Heart right ventricle (tissue), 16 donors: ENCODE measurements at regions not wholly inside any gene's neighbourhood (a gene's known extent, or its start where the extent isn't known, plus 50 kb on each side); places are given as distances from the start of the nearest gene placed in this dataset.

Experiments used
- ATAC-seq, 8 donors: fragments of 200-7000 bp; cut with Tn5 transposase; one replicate each; pipeline ENCODE4 v1.9.1; 2020; ENCODE audit warnings: mild to moderate bottlenecking in 8 of 8, moderate library complexity in 8 of 8, moderate number of reproducible peaks in 1 of 8
- DNase-seq, 2 donors: peaks; one replicate each; pipeline ENCODE4 v3.0.0-alpha.2; 2020
- H3K27ac ChIP-seq, 10 donors: fragments of 200-600 bp; sonication (generic) in 2 of 10; one replicate each; pipeline versions ENCODE4 v1.5.0 to v1.8.0; 2020 to 2022; ENCODE audit warnings: mild to moderate bottlenecking in 3 of 10
- H3K27me3 ChIP-seq, 7 donors: fragments of 200-600 bp; one replicate each; pipeline ENCODE4 v1.8.0; 2021 to 2022; ENCODE audit warnings: mild to moderate bottlenecking in 2 of 7
- H3K36me3 ChIP-seq, 9 donors: fragments of 200-600 bp; sonication (generic) in 1 of 9; one replicate each; pipeline versions ENCODE4 v1.5.0 to v1.8.0; 2020 to 2022; ENCODE audit warnings: mild to moderate bottlenecking in 2 of 9
- H3K4me1 ChIP-seq, 9 donors: fragments of 200-600 bp; sonication (generic) in 1 of 9; one replicate each; pipeline versions ENCODE4 v1.5.0 to v1.8.0; 2020 to 2022; ENCODE audit warnings: mild to moderate bottlenecking in 4 of 9
- H3K4me3 ChIP-seq, 10 donors: fragments of 200-600 bp; sonication (generic) in 2 of 10; one replicate each; pipeline versions ENCODE4 v1.5.0 to v1.8.0; 2020 to 2022; ENCODE audit warnings: mild to moderate bottlenecking in 7 of 10, moderate library complexity in 2 of 10
- H3K9me3 ChIP-seq, 11 donors: fragments of 200-600 bp in 10 of 11; sonication (generic) in 2 of 11; one replicate each; pipeline versions ENCODE4 v1.5.0 to v1.8.0; 2013 to 2022; ENCODE audit warnings: mild to moderate bottlenecking in 2 of 11, control low read depth in 1 of 11, moderate library complexity in 1 of 11
- WGBS, 2 donors: extraction: QIAGEN DNeasy Blood & Tissue Kit; methylation state at CpG; one replicate each; pipeline ENCODE4 v1.1.7; 2013; ENCODE audit warnings: inconsistent platforms in 1 of 2; 5-methylcytosine and 5-hydroxymethylcytosine counted together
- intact Hi-C, 10 donors: fragments of 100-400 bp; cut with DNase I; formaldehyde crosslinking; loops; one replicate each; pipeline versions ENCODE4 v1.11.1 to v1.14.2; 2022
- TF ChIP-seq, protein P1 (sequence below), 9 donors: fragments of 200-600 bp; sonication (generic) in 2 of 9; IDR thresholded peaks; one replicate each; pipeline versions ENCODE4 v1.5.0 to v1.8.0; 2021 to 2022; ENCODE audit warnings: antibody characterized with exemption in 9 of 9, mild to moderate bottlenecking in 5 of 9, moderate library complexity in 1 of 9
- donor health status: Arrhythmogenic right ventricular cardiomyopathy.
- donor health status: ischemic (EF 13 %, LVEDD 7.1; RV severe dilation, severe dysfunction).
- donor health status: healthy with polysubstance abuse.
- donor health status: DM: no; HTN: yes; CAD: no.
- donor health status: DM: no; HTN: no; CAD: no.
- donor health status: ischemic (EF 25% LVEDD 6.9; RV normal size, moderate dysfunction).
- donor health status: ischemic (EF 25% LVEDD 5.7; RV mildly dilated, moderate dysfunction).
- donor health status: healthy.
- donor health status: DM: yes; HTN: yes; CAD: no.
- donor health status: Ischemic cardiomyopathy.
- donor health status: ischemic (EF 35%, LVEDD 5.7; RV mildly dilated, moderate dysfunction).
- donor health status: nonischemic (EF 11% LVEDD 7.7; RV severe dilation, severe dysfunction).
- donor health status: DM: yes; HTN: yes; CAD: no.
- donor health status: PGD.
- donor health status: ischemic (EF 29% LVEDD 5.4; RV normal size, mild dysfunction).
- donor health status: nonischemic (EF 23%, LVEDD 6.1; RV moderate dilation, normal function).

GRCh38 chr6:11294228-11294627 lies 61.8 kb upstream of the NEDD9 start:
- H3K36me3 ChIP-seq = no peaks in the 10 kb centered on the region
- TF ChIP-seq, protein P1, sequence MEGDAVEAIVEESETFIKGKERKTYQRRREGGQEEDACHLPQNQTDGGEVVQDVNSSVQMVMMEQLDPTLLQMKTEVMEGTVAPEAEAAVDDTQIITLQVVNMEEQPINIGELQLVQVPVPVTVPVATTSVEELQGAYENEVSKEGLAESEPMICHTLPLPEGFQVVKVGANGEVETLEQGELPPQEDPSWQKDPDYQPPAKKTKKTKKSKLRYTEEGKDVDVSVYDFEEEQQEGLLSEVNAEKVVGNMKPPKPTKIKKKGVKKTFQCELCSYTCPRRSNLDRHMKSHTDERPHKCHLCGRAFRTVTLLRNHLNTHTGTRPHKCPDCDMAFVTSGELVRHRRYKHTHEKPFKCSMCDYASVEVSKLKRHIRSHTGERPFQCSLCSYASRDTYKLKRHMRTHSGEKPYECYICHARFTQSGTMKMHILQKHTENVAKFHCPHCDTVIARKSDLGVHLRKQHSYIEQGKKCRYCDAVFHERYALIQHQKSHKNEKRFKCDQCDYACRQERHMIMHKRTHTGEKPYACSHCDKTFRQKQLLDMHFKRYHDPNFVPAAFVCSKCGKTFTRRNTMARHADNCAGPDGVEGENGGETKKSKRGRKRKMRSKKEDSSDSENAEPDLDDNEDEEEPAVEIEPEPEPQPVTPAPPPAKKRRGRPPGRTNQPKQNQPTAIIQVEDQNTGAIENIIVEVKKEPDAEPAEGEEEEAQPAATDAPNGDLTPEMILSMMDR (IDR thresholded peaks at IDR 0.05) = no peak
- intact Hi-C loops = no loop called here
- no peaks in the 10 kb centered on the region for H3K27me3 ChIP-seq
- DNase-seq = no peak
- ATAC-seq = no peak
- no peak overlapping the region for H3K27ac ChIP-seq
- 79 to 90% methylated on average over 3 of the region's 3 CpGs for WGBS, 2 donors
- peaks cover 0 to 10% (median 0%) of the 10 kb centered on the region in 11 donors for H3K9me3 ChIP-seq
- no peak overlapping the region for H3K4me3 ChIP-seq
- no peaks in the 10 kb centered on the region for H3K4me1 ChIP-seq

- intact Hi-C loops = no loop called here
- H3K27ac ChIP-seq = no peak overlapping the region
- no peaks in the 10 kb centered on the region for H3K27me3 ChIP-seq
- no peaks in the 10 kb centered on the region for H3K4me1 ChIP-seq
- H3K36me3 ChIP-seq = no peaks in the 10 kb centered on the region
- ATAC-seq (no peak), DNase-seq (no peak)
- no peak overlapping the region for H3K4me3 ChIP-seq
- peaks cover 0 to 10% (median 0%) of the 10 kb centered on the region in 11 donors for H3K9me3 ChIP-seq
- TF ChIP-seq, protein P1 (IDR thresholded peaks at IDR 0.05) = no peak
These were observed 60.2 kb upstream of the NEDD9 start for GRCh38 chr6:11292594-11293236.

DNA sequence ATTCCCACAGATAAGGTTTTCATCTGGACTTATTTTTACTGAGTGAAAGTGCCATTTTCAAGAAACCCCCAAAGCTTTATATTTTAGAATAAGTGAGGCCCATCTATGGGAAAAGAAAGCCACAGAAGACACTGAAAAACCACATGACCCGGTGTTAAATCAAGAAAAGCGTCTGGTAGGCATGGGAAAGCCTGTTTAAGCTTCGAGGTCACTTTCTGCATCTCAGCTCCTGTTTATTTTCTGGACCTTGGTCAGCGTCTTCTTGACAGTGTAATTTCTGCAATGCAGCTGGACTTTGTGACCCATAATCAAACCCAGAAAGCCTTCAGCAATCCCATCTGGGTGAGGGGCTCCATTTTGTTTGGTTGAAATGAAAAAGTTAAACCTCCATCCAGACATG lies 59.6 kb upstream of the NEDD9 start:
- TF ChIP-seq, protein P1 (IDR thresholded peaks at IDR 0.05) = no peak
- Histone ChIP-seq H3K4me3 (no peak overlapping the region), H3K9me3 (peaks cover 0 to 10% (median 0%) of the 10 kb centered on the region in 11 donors), H3K36me3 (no peaks in the 10 kb centered on the region), H3K27ac (no peak overlapping the region), H3K27me3 (no peaks in the 10 kb centered on the region), H3K4me1 (no peaks in the 10 kb centered on the region)
- 85 to 90% methylated on average over 4 of the region's 4 CpGs for WGBS, 2 donors
- intact Hi-C loops = no loop called here
- DNase-seq = no peak
- no peak for ATAC-seq

- Histone ChIP-seq H3K9me3 (peaks cover 0 to 13% (median 1%) of the 10 kb centered on the region in 11 donors), H3K36me3 (no peaks in the 10 kb centered on the region), H3K4me1 (no peaks in the 10 kb centered on the region), H3K4me3 (no peak overlapping the region), H3K27ac (no peak overlapping the region), H3K27me3 (no peaks in the 10 kb centered on the region)
- ATAC-seq (no peak), DNase-seq (no peak)
- TF ChIP-seq, protein P1 (IDR thresholded peaks at IDR 0.05) = no peak
- intact Hi-C loops = no loop called here
- 89 to 90% methylated on average over 4 of the region's 4 CpGs for WGBS, 2 donors
These were observed 59.1 kb upstream of the NEDD9 start for GRCh38 chr6:11291582-11291981.
